ENCODE measurements at regions not wholly inside any gene's neighbourhood (a gene's known extent, or its start where the extent isn't known, plus 50 kb on each side); places are given as distances from the start of the nearest gene placed in this dataset.

GRCh38 chr11:128216198-128216597 is 371.2 kb downstream of the ETS1 start:
- no peak overlapping the region for H3K27ac Mint-ChIP-seq
- H3K4me3 ChIP-seq (ENCODE audit: control extremely low read depth in 1 of 5, extremely low read depth in 1 of 5, insufficient read depth in 1 of 5, low read depth in 2 of 5, low read length in 4 of 5): no peak overlapping the region
- no peak overlapping the region for H3K4me2 ChIP-seq (replicated peaks; ENCODE audit: low read depth, low read length, poor library complexity, severe bottlenecking)
- no peak overlapping the region for H3K27ac ChIP-seq (ENCODE audit: low read length in 2 of 2)
- H3K9me3 ChIP-seq (ENCODE audit: control extremely low read depth in 1 of 3, control insufficient read depth in 2 of 3, insufficient read depth in 1 of 3, low read length in 2 of 3): peaks cover 0 to 13% (median 0%) of the 10 kb centered on the region in 3 donors
- ChIA-PET CTCF (interaction anchor here (0.7 kb wide), 2 partner anchors 20 to 154 kb away, joined by 3 read pairs; no protein-coding TSS in a partner anchor), POLR2A (no interaction called here)
- no peaks in the 10 kb centered on the region for H3K27me3 ChIP-seq (replicated peaks in 1 of 4; ENCODE audit: control extremely low read depth in 1 of 4, control insufficient read depth in 3 of 4, insufficient read depth in 4 of 4, low read length in 3 of 4)
- H3K9me3 Mint-ChIP-seq (ENCODE audit: insufficient read depth): no peaks in the 10 kb centered on the region
- H3K27me3 Mint-ChIP-seq: no peaks in the 10 kb centered on the region
- no peaks in the 10 kb centered on the region for H3K79me2 ChIP-seq (ENCODE audit: control insufficient read depth, insufficient read depth, low read length)
- no peaks in the 10 kb centered on the region for H3K4me1 ChIP-seq (ENCODE audit: control insufficient read depth in 2 of 2, insufficient read depth in 2 of 2, low read length in 2 of 2)
- no peak overlapping the region for H3K9ac ChIP-seq (ENCODE audit: low read length)
- no peaks in the 10 kb centered on the region for H3K4me1 Mint-ChIP-seq
- ATAC-seq (ENCODE audit: low read depth) (no peak), DNase-seq (no peak)
- no CpG with 5 or more reads among the region's 1 CpG for WGBS (ENCODE audit: insufficient coverage)
- TF ChIP-seq, protein P1, sequence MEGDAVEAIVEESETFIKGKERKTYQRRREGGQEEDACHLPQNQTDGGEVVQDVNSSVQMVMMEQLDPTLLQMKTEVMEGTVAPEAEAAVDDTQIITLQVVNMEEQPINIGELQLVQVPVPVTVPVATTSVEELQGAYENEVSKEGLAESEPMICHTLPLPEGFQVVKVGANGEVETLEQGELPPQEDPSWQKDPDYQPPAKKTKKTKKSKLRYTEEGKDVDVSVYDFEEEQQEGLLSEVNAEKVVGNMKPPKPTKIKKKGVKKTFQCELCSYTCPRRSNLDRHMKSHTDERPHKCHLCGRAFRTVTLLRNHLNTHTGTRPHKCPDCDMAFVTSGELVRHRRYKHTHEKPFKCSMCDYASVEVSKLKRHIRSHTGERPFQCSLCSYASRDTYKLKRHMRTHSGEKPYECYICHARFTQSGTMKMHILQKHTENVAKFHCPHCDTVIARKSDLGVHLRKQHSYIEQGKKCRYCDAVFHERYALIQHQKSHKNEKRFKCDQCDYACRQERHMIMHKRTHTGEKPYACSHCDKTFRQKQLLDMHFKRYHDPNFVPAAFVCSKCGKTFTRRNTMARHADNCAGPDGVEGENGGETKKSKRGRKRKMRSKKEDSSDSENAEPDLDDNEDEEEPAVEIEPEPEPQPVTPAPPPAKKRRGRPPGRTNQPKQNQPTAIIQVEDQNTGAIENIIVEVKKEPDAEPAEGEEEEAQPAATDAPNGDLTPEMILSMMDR (IDR thresholded peaks at IDR 0.05): no peak
- TF ChIP-seq EZH2 (IDR thresholded peaks at IDR 0.05; ENCODE audit: borderline replicate concordance, insufficient read depth, low read depth, low read length, poor library complexity, severe bottlenecking): no peak
- H3K4me3 Mint-ChIP-seq: no peak overlapping the region
- H4K20me1 ChIP-seq (ENCODE audit: control insufficient read depth, insufficient read depth, low read length, poor library complexity, severe bottlenecking): no peaks in the 10 kb centered on the region
- H3K36me3 ChIP-seq (replicated peaks in 1 of 2; ENCODE audit: control extremely low read depth in 1 of 2, control insufficient read depth in 1 of 2, extremely low read depth in 1 of 2, insufficient read depth in 2 of 2, low read length in 1 of 2): no peaks in the 10 kb centered on the region
- intact Hi-C loops (cut with micrococcal nuclease): no loop called here
- H2AFZ ChIP-seq (ENCODE audit: insufficient read depth, low read depth, low read length, poor library complexity, severe bottlenecking): no peak overlapping the region

DNA sequence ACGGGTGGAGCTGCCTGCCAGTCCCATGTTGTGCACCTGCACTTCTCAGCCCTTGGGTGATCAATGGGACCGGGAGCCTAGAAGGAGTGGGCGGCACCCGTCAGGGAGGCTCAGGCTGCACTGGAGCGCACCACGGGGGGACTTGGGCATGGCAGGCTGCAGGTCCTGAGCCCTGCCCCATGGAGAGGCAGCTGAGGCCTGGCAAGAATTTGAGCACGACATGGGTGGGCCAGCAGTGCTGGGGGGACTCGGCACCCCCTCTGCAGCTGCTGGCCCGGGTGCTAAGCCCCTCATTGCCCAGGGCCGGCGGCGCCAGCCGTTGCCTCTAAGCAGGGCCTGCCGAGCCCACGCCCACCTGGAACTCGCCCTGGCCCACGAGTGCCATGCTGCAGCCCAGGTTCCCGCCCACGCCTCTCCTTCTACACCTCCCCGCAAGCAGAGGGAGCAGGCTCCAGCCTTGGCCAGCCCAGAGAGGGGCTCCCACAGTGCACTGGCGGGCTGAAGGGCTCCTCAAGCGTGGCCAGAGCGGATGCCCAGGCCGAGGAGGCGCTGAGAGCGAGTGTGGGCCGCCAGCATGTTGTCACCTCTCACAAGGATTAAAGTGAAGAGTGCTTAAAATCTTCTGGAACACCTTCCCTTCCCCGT is 372.0 kb downstream of the ETS1 start:
- ChIA-PET POLR2A (no interaction called here), CTCF (interaction anchor here (0.7 kb wide), 2 partner anchors 19 to 154 kb away, joined by 3 read pairs; no protein-coding TSS in a partner anchor)
- Histone ChIP-seq H3K4me1 (ENCODE audit: control insufficient read depth in 2 of 2, insufficient read depth in 2 of 2, low read length in 2 of 2) (no peaks in the 10 kb centered on the region), H3K27me3 (replicated peaks in 1 of 4; ENCODE audit: control extremely low read depth in 1 of 4, control insufficient read depth in 3 of 4, insufficient read depth in 4 of 4, low read length in 3 of 4) (no peaks in the 10 kb centered on the region), H3K4me3 (ENCODE audit: control extremely low read depth in 1 of 5, extremely low read depth in 1 of 5, insufficient read depth in 1 of 5, low read depth in 2 of 5, low read length in 4 of 5) (no peak overlapping the region), H3K9me3 (ENCODE audit: control extremely low read depth in 1 of 3, control insufficient read depth in 2 of 3, insufficient read depth in 1 of 3, low read length in 2 of 3) (peaks cover 0 to 13% (median 0%) of the 10 kb centered on the region in 3 donors), H2AFZ (ENCODE audit: insufficient read depth, low read depth, low read length, poor library complexity, severe bottlenecking) (no peak overlapping the region), H4K20me1 (ENCODE audit: control insufficient read depth, insufficient read depth, low read length, poor library complexity, severe bottlenecking) (no peaks in the 10 kb centered on the region), H3K79me2 (ENCODE audit: control insufficient read depth, insufficient read depth, low read length) (no peaks in the 10 kb centered on the region), H3K9ac (ENCODE audit: low read length) (no peak overlapping the region), H3K36me3 (replicated peaks in 1 of 2; ENCODE audit: control extremely low read depth in 1 of 2, control insufficient read depth in 1 of 2, extremely low read depth in 1 of 2, insufficient read depth in 2 of 2, low read length in 1 of 2) (no peaks in the 10 kb centered on the region), H3K27ac (ENCODE audit: low read length in 2 of 2) (no peak overlapping the region), H3K4me2 (replicated peaks; ENCODE audit: low read depth, low read length, poor library complexity, severe bottlenecking) (no peak overlapping the region)
- Mint-ChIP-seq H3K4me3 (no peak overlapping the region), H3K27me3 (no peaks in the 10 kb centered on the region), H3K4me1 (no peaks in the 10 kb centered on the region), H3K9me3 (ENCODE audit: insufficient read depth) (no peaks in the 10 kb centered on the region), H3K27ac (no peak overlapping the region)
- no peak for DNase-seq
- no peak for ATAC-seq (ENCODE audit: low read depth)
- WGBS (ENCODE audit: insufficient coverage): 96% methylated on average over 20 of the region's 28 CpGs
- intact Hi-C loops (cut with micrococcal nuclease): no loop called here
- TF ChIP-seq, protein P1 (IDR thresholded peaks at IDR 0.05): no peak
- no peak for TF ChIP-seq EZH2 (IDR thresholded peaks at IDR 0.05; ENCODE audit: borderline replicate concordance, insufficient read depth, low read depth, low read length, poor library complexity, severe bottlenecking)

Data from B cell (primary cell).